ENCODE measurements at regions not wholly inside any gene's neighbourhood (a gene's known extent, or its start where the extent isn't known, plus 50 kb on each side); places are given as distances from the start of the nearest gene placed in this dataset.

DNA sequence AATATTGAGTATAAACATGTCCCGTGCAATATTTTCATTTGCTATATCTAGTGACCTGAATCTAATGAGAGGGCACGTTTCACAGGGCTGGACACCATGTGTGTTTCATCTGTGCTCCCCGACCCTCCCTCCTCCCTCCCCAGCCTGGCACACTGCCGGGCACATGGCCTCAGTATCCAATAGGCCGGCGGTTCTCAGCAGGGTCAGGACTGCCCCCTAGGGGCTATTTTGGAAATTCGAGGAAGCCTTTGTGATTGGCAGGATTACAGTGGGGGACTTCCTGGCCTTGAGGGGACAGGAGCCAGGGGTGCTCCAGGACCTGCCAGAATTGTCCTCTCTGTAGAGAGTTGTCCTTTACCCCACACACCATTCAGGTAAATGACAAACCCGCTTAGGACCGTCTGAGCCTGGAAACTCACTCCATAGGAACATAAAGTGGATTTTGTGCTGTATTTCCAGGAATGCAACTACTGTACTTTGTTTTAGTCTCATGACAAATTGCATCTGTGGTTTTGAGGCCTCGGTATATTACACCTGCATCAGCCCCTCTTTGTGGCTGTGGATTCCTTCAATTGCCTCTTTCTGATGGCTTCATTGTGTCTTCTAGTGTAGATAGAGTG is 109.5 kb upstream of the SIM2 start (continued):
- TF ChIP-seq, protein P1, sequence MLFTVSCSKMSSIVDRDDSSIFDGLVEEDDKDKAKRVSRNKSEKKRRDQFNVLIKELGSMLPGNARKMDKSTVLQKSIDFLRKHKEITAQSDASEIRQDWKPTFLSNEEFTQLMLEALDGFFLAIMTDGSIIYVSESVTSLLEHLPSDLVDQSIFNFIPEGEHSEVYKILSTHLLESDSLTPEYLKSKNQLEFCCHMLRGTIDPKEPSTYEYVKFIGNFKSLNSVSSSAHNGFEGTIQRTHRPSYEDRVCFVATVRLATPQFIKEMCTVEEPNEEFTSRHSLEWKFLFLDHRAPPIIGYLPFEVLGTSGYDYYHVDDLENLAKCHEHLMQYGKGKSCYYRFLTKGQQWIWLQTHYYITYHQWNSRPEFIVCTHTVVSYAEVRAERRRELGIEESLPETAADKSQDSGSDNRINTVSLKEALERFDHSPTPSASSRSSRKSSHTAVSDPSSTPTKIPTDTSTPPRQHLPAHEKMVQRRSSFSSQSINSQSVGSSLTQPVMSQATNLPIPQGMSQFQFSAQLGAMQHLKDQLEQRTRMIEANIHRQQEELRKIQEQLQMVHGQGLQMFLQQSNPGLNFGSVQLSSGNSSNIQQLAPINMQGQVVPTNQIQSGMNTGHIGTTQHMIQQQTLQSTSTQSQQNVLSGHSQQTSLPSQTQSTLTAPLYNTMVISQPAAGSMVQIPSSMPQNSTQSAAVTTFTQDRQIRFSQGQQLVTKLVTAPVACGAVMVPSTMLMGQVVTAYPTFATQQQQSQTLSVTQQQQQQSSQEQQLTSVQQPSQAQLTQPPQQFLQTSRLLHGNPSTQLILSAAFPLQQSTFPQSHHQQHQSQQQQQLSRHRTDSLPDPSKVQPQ (CRISPR knock-in tag; IDR thresholded peaks at IDR 0.05; ENCODE audit: borderline replicate concordance), result no peak
- TF ChIP-seq MEF2D (tag; conservative IDR thresholded peaks at IDR 0.05; ENCODE audit: low read depth) (no peak), TAL1 (IDR thresholded peaks at IDR 0.05) (no peak), SMC3 (conservative IDR thresholded peaks at IDR 0.05; ENCODE audit: insufficient read depth, low read depth, low read length) (peak; percentile 54), ILF3 (IDR thresholded peaks at IDR 0.05; ENCODE audit: borderline replicate concordance) (no peak), MYC (IDR thresholded peaks at IDR 0.05; ENCODE audit: low read depth, low read length) (peak; percentile 55), MYC (CRISPR knock-in tag; IDR thresholded peaks at IDR 0.05; ENCODE audit: borderline replicate concordance, low read depth) (no peak), GTF2F1 (IDR thresholded peaks at IDR 0.05; ENCODE audit: low read depth, low read length) (no peak), ZNF75A (CRISPR knock-in tag; IDR thresholded peaks at IDR 0.05) (no peak), ZBTB7A (IDR thresholded peaks at IDR 0.05; ENCODE audit: borderline replicate concordance, control insufficient read depth, low read depth, low read length) (no peak), ZNF830 (CRISPR knock-in tag; IDR thresholded peaks at IDR 0.05) (no peak), ZNF212 (CRISPR knock-in tag; IDR thresholded peaks at IDR 0.05) (no peak), NR1H2 (CRISPR knock-in tag; IDR thresholded peaks at IDR 0.05) (no peak), ZNF717 (CRISPR knock-in tag; IDR thresholded peaks at IDR 0.05) (no peak), NR4A1 (CRISPR knock-in tag; IDR thresholded peaks at IDR 0.05) (no peak), NR4A1 (tag; IDR thresholded peaks at IDR 0.05) (no peak)
- TF ChIP-seq, protein P2, sequence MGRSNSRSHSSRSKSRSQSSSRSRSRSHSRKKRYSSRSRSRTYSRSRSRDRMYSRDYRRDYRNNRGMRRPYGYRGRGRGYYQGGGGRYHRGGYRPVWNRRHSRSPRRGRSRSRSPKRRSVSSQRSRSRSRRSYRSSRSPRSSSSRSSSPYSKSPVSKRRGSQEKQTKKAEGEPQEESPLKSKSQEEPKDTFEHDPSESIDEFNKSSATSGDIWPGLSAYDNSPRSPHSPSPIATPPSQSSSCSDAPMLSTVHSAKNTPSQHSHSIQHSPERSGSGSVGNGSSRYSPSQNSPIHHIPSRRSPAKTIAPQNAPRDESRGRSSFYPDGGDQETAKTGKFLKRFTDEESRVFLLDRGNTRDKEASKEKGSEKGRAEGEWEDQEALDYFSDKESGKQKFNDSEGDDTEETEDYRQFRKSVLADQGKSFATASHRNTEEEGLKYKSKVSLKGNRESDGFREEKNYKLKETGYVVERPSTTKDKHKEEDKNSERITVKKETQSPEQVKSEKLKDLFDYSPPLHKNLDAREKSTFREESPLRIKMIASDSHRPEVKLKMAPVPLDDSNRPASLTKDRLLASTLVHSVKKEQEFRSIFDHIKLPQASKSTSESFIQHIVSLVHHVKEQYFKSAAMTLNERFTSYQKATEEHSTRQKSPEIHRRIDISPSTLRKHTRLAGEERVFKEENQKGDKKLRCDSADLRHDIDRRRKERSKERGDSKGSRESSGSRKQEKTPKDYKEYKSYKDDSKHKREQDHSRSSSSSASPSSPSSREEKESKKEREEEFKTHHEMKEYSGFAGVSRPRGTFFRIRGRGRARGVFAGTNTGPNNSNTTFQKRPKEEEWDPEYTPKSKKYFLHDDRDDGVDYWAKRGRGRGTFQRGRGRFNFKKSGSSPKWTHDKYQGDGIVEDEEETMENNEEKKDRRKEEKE (IDR thresholded peaks at IDR 0.05; ENCODE audit: borderline replicate concordance in 1 of 2, control insufficient read depth in 1 of 2, low read depth in 2 of 2, low read length in 1 of 2), result no peak
- TF ChIP-seq, protein P3, sequence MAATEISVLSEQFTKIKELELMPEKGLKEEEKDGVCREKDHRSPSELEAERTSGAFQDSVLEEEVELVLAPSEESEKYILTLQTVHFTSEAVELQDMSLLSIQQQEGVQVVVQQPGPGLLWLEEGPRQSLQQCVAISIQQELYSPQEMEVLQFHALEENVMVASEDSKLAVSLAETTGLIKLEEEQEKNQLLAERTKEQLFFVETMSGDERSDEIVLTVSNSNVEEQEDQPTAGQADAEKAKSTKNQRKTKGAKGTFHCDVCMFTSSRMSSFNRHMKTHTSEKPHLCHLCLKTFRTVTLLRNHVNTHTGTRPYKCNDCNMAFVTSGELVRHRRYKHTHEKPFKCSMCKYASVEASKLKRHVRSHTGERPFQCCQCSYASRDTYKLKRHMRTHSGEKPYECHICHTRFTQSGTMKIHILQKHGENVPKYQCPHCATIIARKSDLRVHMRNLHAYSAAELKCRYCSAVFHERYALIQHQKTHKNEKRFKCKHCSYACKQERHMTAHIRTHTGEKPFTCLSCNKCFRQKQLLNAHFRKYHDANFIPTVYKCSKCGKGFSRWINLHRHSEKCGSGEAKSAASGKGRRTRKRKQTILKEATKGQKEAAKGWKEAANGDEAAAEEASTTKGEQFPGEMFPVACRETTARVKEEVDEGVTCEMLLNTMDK (IDR thresholded peaks at IDR 0.05; ENCODE audit: borderline replicate concordance, insufficient read depth, low read depth, low read length, poor library complexity, severe bottlenecking), result no peak
- TF ChIP-seq, protein P4, sequence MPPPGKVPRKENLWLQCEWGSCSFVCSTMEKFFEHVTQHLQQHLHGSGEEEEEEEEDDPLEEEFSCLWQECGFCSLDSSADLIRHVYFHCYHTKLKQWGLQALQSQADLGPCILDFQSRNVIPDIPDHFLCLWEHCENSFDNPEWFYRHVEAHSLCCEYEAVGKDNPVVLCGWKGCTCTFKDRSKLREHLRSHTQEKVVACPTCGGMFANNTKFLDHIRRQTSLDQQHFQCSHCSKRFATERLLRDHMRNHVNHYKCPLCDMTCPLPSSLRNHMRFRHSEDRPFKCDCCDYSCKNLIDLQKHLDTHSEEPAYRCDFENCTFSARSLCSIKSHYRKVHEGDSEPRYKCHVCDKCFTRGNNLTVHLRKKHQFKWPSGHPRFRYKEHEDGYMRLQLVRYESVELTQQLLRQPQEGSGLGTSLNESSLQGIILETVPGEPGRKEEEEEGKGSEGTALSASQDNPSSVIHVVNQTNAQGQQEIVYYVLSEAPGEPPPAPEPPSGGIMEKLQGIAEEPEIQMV (tag; conservative IDR thresholded peaks at IDR 0.05; ENCODE audit: low read depth), result no peak
